ENCODE measurements at regions not wholly inside any gene's neighbourhood (a gene's known extent, or its start where the extent isn't known, plus 50 kb on each side); places are given as distances from the start of the nearest gene placed in this dataset.
"Not testable (repeated sequence)": the region's sequence is repeated elsewhere in the genome, so short reads cannot be mapped to it uniquely, and the experiment has no call there.

GRCh38 chr2:77666251-77666980 lies 144.2 kb upstream of the LRRTM4 start:
- no peak for DNase-seq
- Mint-ChIP-seq H3K4me3 (no peak overlapping the region), H3K36me3 (ENCODE audit: low read depth) (no peaks in the 10 kb centered on the region), H3K27me3 (ENCODE audit: insufficient read depth) (no peaks in the 10 kb centered on the region), H3K9me3 (no peaks in the 10 kb centered on the region), H3K27ac (no peak overlapping the region), H3K4me1 (ENCODE audit: low read depth) (no peaks in the 10 kb centered on the region)
- TF ChIP-seq CTCF (IDR thresholded peaks at IDR 0.05) = no peak

- not testable (repeated sequence) for DNase-seq; H3K27me3 Mint-ChIP-seq (ENCODE audit: insufficient read depth); H3K4me3 Mint-ChIP-seq; H3K4me1 Mint-ChIP-seq (ENCODE audit: low read depth); H3K27ac Mint-ChIP-seq; H3K9me3 Mint-ChIP-seq; H3K36me3 Mint-ChIP-seq (ENCODE audit: low read depth)
These were observed 162.6 kb upstream of the LRRTM4 start for GRCh38 chr2:77684543-77685319.

GRCh38 chr2:77712601-77713000 lies 190.4 kb upstream of the LRRTM4 start:
- no peaks in the 10 kb centered on the region for H3K9me3 Mint-ChIP-seq
- no peak for DNase-seq
- no peaks in the 10 kb centered on the region for H3K36me3 Mint-ChIP-seq (ENCODE audit: low read depth)
- no peak overlapping the region for H3K27ac Mint-ChIP-seq
- no peak for TF ChIP-seq CTCF (IDR thresholded peaks at IDR 0.05)
- H3K27me3 Mint-ChIP-seq (ENCODE audit: insufficient read depth) = no peaks in the 10 kb centered on the region
- H3K4me3 Mint-ChIP-seq = no peak overlapping the region
- no peaks in the 10 kb centered on the region for H3K4me1 Mint-ChIP-seq (ENCODE audit: low read depth)

- Mint-ChIP-seq H3K27me3 (ENCODE audit: insufficient read depth) (no peaks in the 10 kb centered on the region), H3K9me3 (no peaks in the 10 kb centered on the region), H3K36me3 (ENCODE audit: low read depth) (no peaks in the 10 kb centered on the region), H3K4me3 (no peak overlapping the region), H3K4me1 (ENCODE audit: low read depth) (no peaks in the 10 kb centered on the region), H3K27ac (no peak overlapping the region)
- DNase-seq = no peak
- TF ChIP-seq CTCF (IDR thresholded peaks at IDR 0.05) = no peak
These were observed 191.2 kb upstream of the LRRTM4 start for GRCh38 chr2:77713412-77713811.

GRCh38 chr2:77720115-77720514 lies 197.9 kb upstream of the LRRTM4 start:
- Mint-ChIP-seq H3K4me1 (ENCODE audit: low read depth) (no peaks in the 10 kb centered on the region), H3K4me3 (no peak overlapping the region), H3K27ac (no peak overlapping the region), H3K9me3 (peaks cover 12% of the 10 kb centered on the region), H3K27me3 (ENCODE audit: insufficient read depth) (no peaks in the 10 kb centered on the region), H3K36me3 (ENCODE audit: low read depth) (no peaks in the 10 kb centered on the region)
- no peak for DNase-seq
- TF ChIP-seq CTCF (IDR thresholded peaks at IDR 0.05) = no peak

- no peak for TF ChIP-seq CTCF (IDR thresholded peaks at IDR 0.05)
- H3K36me3 Mint-ChIP-seq (ENCODE audit: low read depth) = no peaks in the 10 kb centered on the region
- no peak for DNase-seq
- H3K4me1 Mint-ChIP-seq (ENCODE audit: low read depth) = no peaks in the 10 kb centered on the region
- H3K27ac Mint-ChIP-seq = no peak overlapping the region
- H3K4me3 Mint-ChIP-seq = no peak overlapping the region
- no peaks in the 10 kb centered on the region for H3K27me3 Mint-ChIP-seq (ENCODE audit: insufficient read depth)
- H3K9me3 Mint-ChIP-seq = peaks cover 12% of the 10 kb centered on the region
These were observed 199.4 kb upstream of the LRRTM4 start for GRCh38 chr2:77721593-77721992.

Measured in HFFc6 (cell line).